ENCODE measurements at regions not wholly inside any gene's neighbourhood (a gene's known extent, or its start where the extent isn't known, plus 50 kb on each side); places are given as distances from the start of the nearest gene placed in this dataset.
"Not testable (repeated sequence)": the region's sequence is repeated elsewhere in the genome, so short reads cannot be mapped to it uniquely, and the experiment has no call there.

DNA sequence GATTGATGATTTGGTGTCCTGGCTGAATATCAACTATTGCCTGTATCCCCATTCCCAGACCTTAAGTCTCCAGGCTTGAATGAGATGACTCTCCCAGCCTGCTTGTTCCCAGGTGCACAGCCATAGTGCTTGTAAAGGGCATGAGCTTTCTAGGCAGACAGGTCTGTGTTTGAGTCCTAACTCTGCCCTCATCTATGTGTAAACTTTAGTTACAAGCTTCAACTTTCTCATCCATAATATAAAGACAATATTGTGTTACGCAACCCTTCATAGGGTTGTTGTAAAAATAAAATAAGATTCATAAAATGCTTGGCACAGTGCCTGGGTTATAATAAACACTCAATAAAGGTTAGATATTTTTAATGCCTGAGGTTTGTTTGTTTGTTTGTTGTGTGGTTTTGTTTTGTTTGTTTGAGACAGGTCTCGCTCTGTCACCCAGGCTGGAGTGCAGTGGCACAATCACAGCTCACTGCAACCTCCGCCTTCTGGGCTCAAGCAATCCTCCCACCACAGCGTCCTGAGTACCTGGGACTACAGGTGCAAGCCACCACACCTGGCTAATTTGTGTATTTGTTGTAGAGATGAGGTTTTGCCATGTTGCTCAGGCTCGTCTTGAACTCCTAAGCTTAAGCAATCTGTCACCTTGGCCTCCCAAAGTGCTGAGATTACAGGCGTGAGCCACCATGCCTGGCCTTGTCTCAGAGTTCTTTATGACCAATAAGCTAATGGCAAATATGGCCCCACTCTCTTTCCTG is 89.4 kb upstream of the MAPRE2 start:
- TF ChIP-seq CTCF (IDR thresholded peaks at IDR 0.05; ENCODE audit: unreplicated experiment), result no peak
- no TSS peak for BruUV-seq (replicated peaks)
- intact Hi-C loops (cut with micrococcal nuclease; ENCODE audit: unreplicated experiment), result no loop called here
- H3K4me1 Mint-ChIP-seq (ENCODE audit: low read depth, unreplicated experiment), result peaks cover 16% of the 10 kb centered on the region
- H3K36me3 Mint-ChIP-seq (ENCODE audit: insufficient read depth, unreplicated experiment), result no peaks in the 10 kb centered on the region
- no peak overlapping the region for H3K4me3 Mint-ChIP-seq (ENCODE audit: low read depth, unreplicated experiment)
- CTCF ChIA-PET, result no interaction called here
- H3K27ac Mint-ChIP-seq (ENCODE audit: unreplicated experiment), result no peak overlapping the region
- no peak for DNase-seq
- H3K27me3 Mint-ChIP-seq (ENCODE audit: unreplicated experiment), result no peaks in the 10 kb centered on the region
- peaks cover 3% of the 10 kb centered on the region for H3K9me3 Mint-ChIP-seq (ENCODE audit: low read depth, unreplicated experiment)

- intact Hi-C loops (cut with micrococcal nuclease; ENCODE audit: unreplicated experiment), result no loop called here
- BruUV-seq (replicated peaks), result no TSS peak
- Mint-ChIP-seq H3K4me1 (ENCODE audit: low read depth, unreplicated experiment) (peaks cover 20% of the 10 kb centered on the region), H3K27me3 (ENCODE audit: unreplicated experiment) (no peaks in the 10 kb centered on the region), H3K27ac (ENCODE audit: unreplicated experiment) (no peak overlapping the region), H3K36me3 (ENCODE audit: insufficient read depth, unreplicated experiment) (no peaks in the 10 kb centered on the region), H3K4me3 (ENCODE audit: low read depth, unreplicated experiment) (no peak overlapping the region), H3K9me3 (ENCODE audit: low read depth, unreplicated experiment) (peaks cover 3% of the 10 kb centered on the region)
- DNase-seq, result no peak
- CTCF ChIA-PET, result no interaction called here
- no peak for TF ChIP-seq CTCF (IDR thresholded peaks at IDR 0.05; ENCODE audit: unreplicated experiment)
Measured at GRCh38 chr18:34953212-34953611, 88.0 kb upstream of the MAPRE2 start.

DNA sequence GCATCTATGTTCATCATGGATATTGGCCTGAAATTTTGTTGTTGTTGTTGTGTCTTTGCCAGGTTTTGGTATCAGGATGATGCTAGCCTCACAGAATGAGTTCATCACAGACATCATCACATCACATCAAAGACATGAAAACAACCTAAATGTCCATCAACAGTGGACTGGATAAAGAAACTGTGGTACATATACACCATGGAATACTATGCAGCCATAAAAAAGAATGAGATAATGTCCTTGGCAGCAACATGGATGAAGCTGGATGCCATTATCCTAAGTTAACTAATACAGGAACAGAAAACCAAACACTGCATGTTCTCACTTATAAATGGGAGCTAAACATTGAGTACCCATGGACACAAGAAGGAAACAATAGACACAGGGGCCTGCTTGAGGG is 85.7 kb upstream of the MAPRE2 start:
- H3K9me3 Mint-ChIP-seq (ENCODE audit: low read depth, unreplicated experiment); H3K27me3 Mint-ChIP-seq (ENCODE audit: unreplicated experiment); H3K4me3 Mint-ChIP-seq (ENCODE audit: low read depth, unreplicated experiment); BruUV-seq (replicated peaks); H3K36me3 Mint-ChIP-seq (ENCODE audit: insufficient read depth, unreplicated experiment); H3K27ac Mint-ChIP-seq (ENCODE audit: unreplicated experiment); DNase-seq; intact Hi-C loops (cut with micrococcal nuclease; ENCODE audit: unreplicated experiment): not testable (repeated sequence)
- CTCF ChIA-PET, result interaction anchor here (0.6 kb wide), 1 partner anchor 246 kb away, joined by 4 read pairs; no protein-coding TSS in a partner anchor
- peaks cover 41% of the 10 kb centered on the region for H3K4me1 Mint-ChIP-seq (ENCODE audit: low read depth, unreplicated experiment)

DNA sequence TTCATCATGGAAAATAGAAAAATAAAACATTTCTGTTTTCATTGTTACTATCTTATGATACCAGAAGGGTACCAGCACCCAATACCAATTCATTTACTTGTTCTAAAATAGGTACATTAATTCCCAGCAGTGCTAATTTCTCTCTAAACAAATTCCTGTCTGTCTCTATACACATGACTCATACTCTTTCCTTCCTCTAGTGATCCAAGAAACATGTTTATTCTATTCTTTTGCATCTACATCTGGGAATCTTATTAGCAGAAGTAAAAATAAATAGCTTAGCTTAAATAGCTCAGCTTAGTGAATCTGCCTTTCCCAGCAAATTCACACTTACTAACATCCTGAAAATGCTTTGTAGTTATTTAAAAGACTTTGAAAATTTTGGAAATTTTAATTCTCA is 84.5 kb upstream of the MAPRE2 start:
- Mint-ChIP-seq H3K27ac (ENCODE audit: unreplicated experiment) (peak overlapping the region; percentile 52), H3K36me3 (ENCODE audit: insufficient read depth, unreplicated experiment) (peaks cover 7% of the 10 kb centered on the region), H3K9me3 (ENCODE audit: low read depth, unreplicated experiment) (peaks cover 3% of the 10 kb centered on the region), H3K27me3 (ENCODE audit: unreplicated experiment) (no peaks in the 10 kb centered on the region), H3K4me1 (ENCODE audit: low read depth, unreplicated experiment) (peaks cover 42% of the 10 kb centered on the region), H3K4me3 (ENCODE audit: low read depth, unreplicated experiment) (no peak overlapping the region)
- TF ChIP-seq CTCF (IDR thresholded peaks at IDR 0.05; ENCODE audit: unreplicated experiment), result no peak
- CTCF ChIA-PET, result interaction anchor here (0.6 to 1.7 kb wide), 2 partner anchors 22 to 655 kb away, joined by 3 to 6 read pairs; no protein-coding TSS in a partner anchor
- intact Hi-C loops (cut with micrococcal nuclease; ENCODE audit: unreplicated experiment), result no loop called here
- no TSS peak for BruUV-seq (replicated peaks)
- DNase-seq, result no peak
